ENCODE measurements at regions not wholly inside any gene's neighbourhood (a gene's known extent, or its start where the extent isn't known, plus 50 kb on each side); places are given as distances from the start of the nearest gene placed in this dataset.
A peak's percentile ranks its signal among the peaks of the same experiment; 100 is the strongest.

DNA sequence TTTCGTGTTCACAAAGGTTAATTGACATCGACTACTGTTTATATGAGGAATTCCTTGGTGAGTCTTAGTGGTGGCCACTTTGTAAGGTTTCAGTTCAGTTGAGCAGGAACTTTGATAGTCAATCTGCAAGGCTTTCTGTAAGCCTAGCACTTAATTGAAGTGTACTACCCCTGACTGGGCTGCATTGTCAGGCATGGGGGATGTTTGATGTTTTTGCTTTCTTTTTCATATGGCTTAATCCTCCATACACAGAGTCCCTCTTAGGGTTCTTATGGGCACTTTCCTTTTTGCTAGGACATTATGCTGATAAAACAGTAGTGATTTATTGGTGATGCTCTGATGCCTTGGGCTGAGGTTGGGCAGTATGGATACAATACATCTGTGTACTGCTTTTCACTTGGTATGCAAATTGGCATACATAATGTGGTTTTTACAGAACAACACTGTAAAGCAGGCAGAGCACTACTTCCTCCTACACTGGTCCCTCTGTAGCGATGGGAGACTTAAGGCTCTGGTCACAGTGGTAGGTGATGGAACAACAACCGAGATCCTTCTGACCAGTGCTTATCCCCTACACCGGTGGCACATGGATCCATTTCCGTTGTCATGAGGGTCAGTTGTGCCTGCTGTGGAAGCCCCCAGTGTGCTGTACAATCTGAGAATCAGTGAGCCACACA, 261.0 kb downstream of the MFSD1 start:
- Histone ChIP-seq H2AFZ (ENCODE audit: low read length) (no peak overlapping the region), H3K9ac (ENCODE audit: insufficient read depth, low read length) (no peak overlapping the region), H3K36me3 (ENCODE audit: control insufficient read depth, insufficient read depth, low read length) (no peaks in the 10 kb centered on the region), H3K4me3 (replicated peaks in 1 of 4; ENCODE audit: control extremely low read depth in 1 of 4, insufficient read depth in 1 of 4, low read depth in 3 of 4, low read length in 4 of 4) (no peak overlapping the region), H3K9me3 (ENCODE audit: control insufficient read depth, insufficient read depth, low read depth, low read length) (no peaks in the 10 kb centered on the region), H3K4me2 (ENCODE audit: extremely low read depth, insufficient read depth, low read length) (no peak overlapping the region), H3K79me2 (ENCODE audit: control insufficient read depth, insufficient read depth, low read length) (no peaks in the 10 kb centered on the region), H3K27ac (ENCODE audit: insufficient read depth, low read length) (no peak overlapping the region), H3K27me3 (ENCODE audit: control insufficient read depth, insufficient read depth, low read length) (no peaks in the 10 kb centered on the region), H4K20me1 (ENCODE audit: control insufficient read depth, extremely low read depth, insufficient read depth, low read length) (no peaks in the 10 kb centered on the region), H3K4me1 (ENCODE audit: control insufficient read depth, extremely low read depth, insufficient read depth, low read length) (no peaks in the 10 kb centered on the region)
- no peak for TF ChIP-seq EZH2 (IDR thresholded peaks at IDR 0.05; ENCODE audit: low read length, missing control alignments)
- no peak for DNase-seq (ENCODE audit: low read depth in 2 of 2)

DNA sequence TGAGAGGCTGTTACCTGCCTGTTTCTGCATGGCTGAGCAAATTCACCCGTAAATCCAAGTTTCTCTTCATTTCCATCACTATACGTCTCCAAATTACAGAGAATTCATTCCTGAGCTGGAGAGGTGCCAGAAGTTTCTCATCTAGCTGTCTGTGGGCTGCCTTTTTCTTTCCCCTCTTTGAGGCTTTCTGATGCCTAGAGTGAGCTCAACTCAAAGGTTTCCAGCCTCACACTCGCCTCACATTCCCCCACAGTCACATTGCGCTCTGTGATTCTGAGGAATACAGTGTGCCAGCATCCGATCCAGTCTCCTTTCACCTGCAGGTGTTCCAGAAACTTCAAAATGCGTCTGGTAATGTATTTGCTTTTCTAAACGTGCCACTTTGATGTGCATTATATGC, 267.2 kb downstream of the MFSD1 start, which contains the start of gene IQCJ:
TSS of gene IQCJ (plus strand) at position 229 of the 400 bp plus-strand sequence.
- TF ChIP-seq EZH2 (IDR thresholded peaks at IDR 0.05; ENCODE audit: low read length, missing control alignments), result no peak
- TF ChIP-seq, protein P1, sequence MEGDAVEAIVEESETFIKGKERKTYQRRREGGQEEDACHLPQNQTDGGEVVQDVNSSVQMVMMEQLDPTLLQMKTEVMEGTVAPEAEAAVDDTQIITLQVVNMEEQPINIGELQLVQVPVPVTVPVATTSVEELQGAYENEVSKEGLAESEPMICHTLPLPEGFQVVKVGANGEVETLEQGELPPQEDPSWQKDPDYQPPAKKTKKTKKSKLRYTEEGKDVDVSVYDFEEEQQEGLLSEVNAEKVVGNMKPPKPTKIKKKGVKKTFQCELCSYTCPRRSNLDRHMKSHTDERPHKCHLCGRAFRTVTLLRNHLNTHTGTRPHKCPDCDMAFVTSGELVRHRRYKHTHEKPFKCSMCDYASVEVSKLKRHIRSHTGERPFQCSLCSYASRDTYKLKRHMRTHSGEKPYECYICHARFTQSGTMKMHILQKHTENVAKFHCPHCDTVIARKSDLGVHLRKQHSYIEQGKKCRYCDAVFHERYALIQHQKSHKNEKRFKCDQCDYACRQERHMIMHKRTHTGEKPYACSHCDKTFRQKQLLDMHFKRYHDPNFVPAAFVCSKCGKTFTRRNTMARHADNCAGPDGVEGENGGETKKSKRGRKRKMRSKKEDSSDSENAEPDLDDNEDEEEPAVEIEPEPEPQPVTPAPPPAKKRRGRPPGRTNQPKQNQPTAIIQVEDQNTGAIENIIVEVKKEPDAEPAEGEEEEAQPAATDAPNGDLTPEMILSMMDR (conservative IDR thresholded peaks at IDR 0.05 in 1 of 2, IDR thresholded peaks at IDR 0.05 in 1 of 2; ENCODE audit: low read depth in 1 of 2, low read length in 2 of 2), result no peak
- Histone ChIP-seq H3K27ac (ENCODE audit: insufficient read depth, low read length) (no peak within 1 kb of the TSS), H2AFZ (ENCODE audit: low read length) (no peak within 1 kb of the TSS), H3K9me3 (ENCODE audit: control insufficient read depth, insufficient read depth, low read depth, low read length) (no peaks in the 10 kb centered on the region), H3K36me3 (ENCODE audit: control insufficient read depth, insufficient read depth, low read length) (no peaks in the 10 kb centered on the region), H3K79me2 (ENCODE audit: control insufficient read depth, insufficient read depth, low read length) (no peaks in the 10 kb centered on the region), H3K4me3 (replicated peaks in 1 of 4; ENCODE audit: control extremely low read depth in 1 of 4, insufficient read depth in 1 of 4, low read depth in 3 of 4, low read length in 4 of 4) (no peak within 1 kb of the TSS), H3K27me3 (ENCODE audit: control insufficient read depth, insufficient read depth, low read length) (no peaks in the 10 kb centered on the region), H3K4me1 (ENCODE audit: control insufficient read depth, extremely low read depth, insufficient read depth, low read length) (no peaks in the 10 kb centered on the region), H3K4me2 (ENCODE audit: extremely low read depth, insufficient read depth, low read length) (peak within 1 kb of the TSS; percentile 13), H4K20me1 (ENCODE audit: control insufficient read depth, extremely low read depth, insufficient read depth, low read length) (no peaks in the 10 kb centered on the region), H3K9ac (ENCODE audit: insufficient read depth, low read length) (no peak within 1 kb of the TSS)
- no peak for DNase-seq (ENCODE audit: low read depth in 2 of 2)

DNA sequence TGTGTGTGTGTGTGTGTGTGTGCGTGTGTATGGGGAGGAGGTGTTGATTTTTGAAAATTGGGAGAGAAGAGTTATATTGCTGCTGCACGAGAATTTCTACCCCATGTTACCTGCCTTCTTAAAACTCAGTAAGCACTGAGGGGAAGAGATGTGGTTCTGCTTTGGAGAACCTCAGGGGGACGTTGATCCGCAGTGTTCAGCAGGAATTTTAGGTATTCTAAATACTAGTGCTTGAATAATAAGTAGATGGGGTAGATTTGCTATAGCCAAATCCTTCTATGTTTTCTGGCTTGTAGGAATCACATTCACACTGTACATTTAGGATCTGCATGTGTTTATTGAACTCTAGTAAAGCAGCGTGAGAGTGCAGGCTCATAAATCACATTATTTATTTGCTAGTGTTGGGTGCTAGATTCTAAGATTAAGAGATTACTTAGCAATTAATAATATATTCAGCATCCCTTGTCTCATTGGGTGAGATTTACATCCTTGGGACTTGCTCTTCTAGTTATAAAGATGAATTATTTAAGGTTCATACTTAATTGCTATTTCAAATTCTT, 268.1 kb downstream of the MFSD1 start:
- H3K36me3 ChIP-seq (ENCODE audit: control insufficient read depth, insufficient read depth, low read length), result no peaks in the 10 kb centered on the region
- TF ChIP-seq, protein P1 (conservative IDR thresholded peaks at IDR 0.05 in 1 of 2, IDR thresholded peaks at IDR 0.05 in 1 of 2; ENCODE audit: low read depth in 1 of 2, low read length in 2 of 2), result no peak
- TF ChIP-seq EZH2 (IDR thresholded peaks at IDR 0.05; ENCODE audit: low read length, missing control alignments), result no peak
- H3K27me3 ChIP-seq (ENCODE audit: control insufficient read depth, insufficient read depth, low read length), result no peaks in the 10 kb centered on the region
- no peak overlapping the region for H3K9ac ChIP-seq (ENCODE audit: insufficient read depth, low read length)
- H3K4me3 ChIP-seq (replicated peaks in 1 of 4; ENCODE audit: control extremely low read depth in 1 of 4, insufficient read depth in 1 of 4, low read depth in 3 of 4, low read length in 4 of 4), result no peak overlapping the region
- H3K27ac ChIP-seq (ENCODE audit: insufficient read depth, low read length), result no peak overlapping the region
- no peak for DNase-seq (ENCODE audit: low read depth in 2 of 2)
- H3K9me3 ChIP-seq (ENCODE audit: control insufficient read depth, insufficient read depth, low read depth, low read length), result no peaks in the 10 kb centered on the region
- H3K4me2 ChIP-seq (ENCODE audit: extremely low read depth, insufficient read depth, low read length), result peak overlapping the region; percentile 13
- no peaks in the 10 kb centered on the region for H4K20me1 ChIP-seq (ENCODE audit: control insufficient read depth, extremely low read depth, insufficient read depth, low read length)
- no peaks in the 10 kb centered on the region for H3K4me1 ChIP-seq (ENCODE audit: control insufficient read depth, extremely low read depth, insufficient read depth, low read length)
- H2AFZ ChIP-seq (ENCODE audit: low read length), result no peak overlapping the region
- no peaks in the 10 kb centered on the region for H3K79me2 ChIP-seq (ENCODE audit: control insufficient read depth, insufficient read depth, low read length)
